ENCODE measurements at regions not wholly inside any gene's neighbourhood (a gene's known extent, or its start where the extent isn't known, plus 50 kb on each side); places are given as distances from the start of the nearest gene placed in this dataset.

- TF ChIP-seq POLR2AphosphoS5 (IDR thresholded peaks at IDR 0.05; ENCODE audit: insufficient read depth, low read depth, low read length) (no peak), CTCF (IDR thresholded peaks at IDR 0.05; ENCODE audit: extremely low read depth in 1 of 2, insufficient read depth in 1 of 2, low read depth in 1 of 2, low read length in 2 of 2) (no peak), JUN (IDR thresholded peaks at IDR 0.05; ENCODE audit: borderline replicate concordance, insufficient read depth, insufficient read length, low read depth) (no peak), POLR2A (IDR thresholded peaks at IDR 0.05; ENCODE audit: low read depth, low read length) (no peak), EZH2 (IDR thresholded peaks at IDR 0.05; ENCODE audit: borderline replicate concordance, low read depth, low read length, severe bottlenecking) (no peak), FOS (IDR thresholded peaks at IDR 0.05; ENCODE audit: borderline replicate concordance, insufficient read depth, low read length) (no peak)
Observed at GRCh38 chr14:81681541-81681940, 147.9 kb upstream of the SEL1L start.
